Epithelial cell of proximal tubule (primary cell): ENCODE measurements at regions not wholly inside any gene's neighbourhood (a gene's known extent, or its start where the extent isn't known, plus 50 kb on each side); places are given as distances from the start of the nearest gene placed in this dataset.

Experiments used
- DNase-seq: peaks from one replicate; pipeline ENCODE4 v3.0.0-alpha.2; 2011; ENCODE audit warnings: low read depth
- H3K4me3 ChIP-seq: 2 replicates; pipeline ENCODE4 v1.5.1; 2011; ENCODE audit warnings: low read depth, mild to moderate bottlenecking, low read length
- CTCF ChIP-seq: conservative IDR thresholded peaks from 2 replicates; pipeline ENCODE4 v1.5.1; 2012; ENCODE audit warnings: low read depth, mild to moderate bottlenecking, low read length

DNA sequence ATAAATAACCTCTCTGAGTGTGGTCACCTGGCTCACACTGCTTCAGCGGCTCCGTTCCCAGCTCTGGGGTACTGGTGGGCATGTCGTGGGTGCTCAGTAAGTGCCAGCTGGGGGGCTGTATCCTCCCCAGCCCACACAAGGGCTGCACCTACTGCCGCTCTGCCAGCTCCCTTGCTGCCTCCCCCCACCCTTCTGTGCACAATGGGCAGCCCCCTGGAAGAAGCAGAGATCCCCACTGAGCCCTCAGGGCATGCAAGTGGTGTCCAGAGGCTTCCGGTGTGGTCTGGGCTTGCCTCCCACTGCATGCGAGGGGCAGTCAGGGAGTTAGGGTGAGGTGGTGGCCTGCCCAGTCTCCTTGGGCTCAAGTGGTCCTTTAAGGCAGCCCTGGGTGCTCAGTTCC, 58.3 kb upstream of the TRPM1 start:
- DNase-seq = no peak
- H3K4me3 ChIP-seq = no peak overlapping the region
- no peak for TF ChIP-seq CTCF

DNA sequence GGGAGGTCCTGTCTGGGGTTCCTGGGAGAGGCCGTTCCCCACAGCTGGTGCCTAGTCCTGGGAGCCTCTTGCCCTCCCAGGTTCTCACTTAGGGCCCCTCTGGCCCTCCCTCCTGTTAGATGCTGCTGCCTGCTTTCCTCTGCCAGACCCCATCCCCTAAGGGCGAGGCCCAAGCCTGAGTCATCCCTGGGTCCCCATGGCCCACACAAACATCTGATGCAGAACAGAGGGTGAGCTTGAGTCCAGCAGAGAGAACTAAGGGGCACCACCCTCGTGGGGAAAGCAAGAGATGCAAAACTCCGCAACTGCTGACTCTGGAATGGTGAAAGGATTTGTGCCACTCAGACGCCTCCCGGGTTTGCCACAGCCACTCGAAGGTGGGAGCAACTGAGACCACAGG, 58.8 kb upstream of the TRPM1 start:
- DNase-seq = no peak
- no peak overlapping the region for H3K4me3 ChIP-seq
- no peak for TF ChIP-seq CTCF

GRCh38 chr15:31160740-31161495, 59.4 kb upstream of the TRPM1 start:
- H3K4me3 ChIP-seq = no peak overlapping the region
- no peak for TF ChIP-seq CTCF
- DNase-seq = no peak

GRCh38 chr15:31161951-31162350, 60.4 kb upstream of the TRPM1 start:
- no peak overlapping the region for H3K4me3 ChIP-seq
- no peak for DNase-seq
- TF ChIP-seq CTCF = no peak

DNA sequence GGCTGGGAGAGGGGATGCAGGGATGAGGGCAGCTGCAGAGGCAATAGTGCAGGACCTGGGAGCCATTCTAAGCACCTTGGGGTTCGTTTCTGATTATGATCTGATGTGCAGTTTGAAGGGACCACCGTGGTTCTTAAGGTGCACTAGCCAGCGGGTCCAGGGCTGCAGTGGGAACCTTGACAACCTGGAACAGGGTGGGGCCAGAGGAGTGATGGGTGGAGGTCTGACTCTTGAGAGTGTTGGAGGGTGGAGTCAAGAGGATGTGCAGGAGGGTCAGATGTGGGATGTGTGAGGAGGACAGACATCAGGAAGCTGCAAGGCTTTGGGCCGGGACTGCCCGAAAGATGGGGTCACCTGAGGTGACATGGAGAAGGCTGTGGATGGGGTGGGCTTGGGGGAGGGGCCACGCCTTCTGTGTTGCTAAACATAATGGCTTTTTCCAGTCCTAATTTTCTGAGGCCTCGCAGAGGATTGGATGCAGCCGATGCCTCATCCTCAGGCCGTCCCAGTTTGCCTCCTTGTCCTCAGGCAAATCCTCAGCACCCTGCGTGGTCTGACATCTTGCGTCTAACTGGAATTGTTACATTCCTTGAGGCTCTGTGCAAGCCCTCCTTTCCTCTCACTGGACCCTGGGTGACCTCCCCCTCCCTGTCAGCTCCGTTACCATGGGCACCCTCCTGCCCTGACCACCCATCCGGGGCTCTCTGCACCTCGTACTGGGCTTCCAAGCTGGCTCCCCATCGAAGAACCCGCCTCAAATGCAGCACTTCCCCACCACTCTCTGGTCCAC, 61.4 kb upstream of the TRPM1 start:
- no peak overlapping the region for H3K4me3 ChIP-seq
- DNase-seq = no peak
- TF ChIP-seq CTCF = no peak

GRCh38 chr15:31163769-31164572, 62.4 kb upstream of the TRPM1 start:
- H3K4me3 ChIP-seq = no peak overlapping the region
- TF ChIP-seq CTCF = no peak
- peak; percentile 68 for DNase-seq
